Renal cortex interstitium (tissue), 11 donors: ENCODE measurements at regions not wholly inside any gene's neighbourhood (a gene's known extent, or its start where the extent isn't known, plus 50 kb on each side); places are given as distances from the start of the nearest gene placed in this dataset.
"Not testable (repeated sequence)": the region's sequence is repeated elsewhere in the genome, so short reads cannot be mapped to it uniquely, and the experiment has no call there.

ENCODE experiments used
- DNase-seq, 11 donors: peaks; one replicate each; pipeline ENCODE4 v3.0.0-alpha.2; 2013; ENCODE audit warnings: low read depth in 9 of 11, low spot score in 4 of 11; ENCODE audit errors: extremely low read depth in 1 of 11

DNA sequence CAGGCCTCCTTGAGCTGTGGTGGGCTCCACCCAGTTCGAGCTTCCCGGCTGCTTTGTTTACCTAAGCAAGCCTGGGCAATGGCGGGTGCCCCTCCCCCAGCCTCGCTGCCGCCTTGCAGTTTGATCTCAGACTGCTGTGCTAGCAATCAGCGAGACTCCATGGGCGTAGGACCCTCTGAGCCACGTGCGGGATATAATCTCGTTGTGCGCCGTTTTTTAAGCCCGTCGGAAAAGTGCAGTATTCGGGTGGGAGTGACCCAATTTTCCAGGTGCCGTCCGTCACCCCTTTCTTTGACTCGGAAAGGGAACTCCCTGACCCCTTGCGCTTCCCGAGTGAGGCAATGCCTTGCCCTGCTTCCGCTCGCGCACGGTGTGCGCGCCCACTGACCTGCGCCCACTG, 257.3 kb upstream of the TUT7 start:
- not testable (repeated sequence) for DNase-seq

DNA sequence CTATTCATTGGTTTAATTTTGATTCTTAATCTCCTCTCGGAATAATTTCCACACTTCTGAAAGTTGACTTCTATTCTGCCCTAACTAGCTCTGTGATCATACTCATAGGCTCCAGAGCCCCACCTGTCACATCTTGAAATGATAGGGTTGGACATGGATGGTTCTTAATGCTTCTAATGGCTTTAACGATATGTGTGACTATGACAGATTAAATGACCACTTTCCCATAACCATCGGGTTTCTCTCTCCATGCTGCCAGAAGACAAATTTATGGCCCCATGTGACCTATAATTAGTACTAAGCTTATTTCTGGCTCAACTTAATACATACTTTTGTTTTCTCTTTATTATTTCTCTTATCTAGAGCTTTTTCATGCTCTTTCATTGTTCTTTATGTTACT, 251.1 kb upstream of the TUT7 start:
- no peak for DNase-seq

DNA sequence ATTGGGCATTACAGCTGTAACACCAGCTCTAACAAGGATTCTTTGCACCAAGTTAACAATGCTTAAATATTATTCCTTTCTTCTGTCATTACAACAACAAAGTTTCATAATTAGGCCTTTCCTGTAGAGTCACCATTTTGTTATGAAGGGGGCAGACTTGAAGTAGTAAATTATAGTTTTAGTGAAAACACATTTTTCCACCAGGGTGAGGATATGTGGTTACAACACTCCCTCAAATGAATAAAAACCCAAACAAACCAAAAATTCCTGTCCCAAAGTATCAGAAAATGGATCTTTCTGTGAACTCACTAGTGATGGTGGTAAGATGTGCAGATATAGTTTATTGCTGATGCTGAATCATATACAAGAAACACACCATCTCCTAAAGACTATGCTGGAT, 250.5 kb upstream of the TUT7 start:
- no peak for DNase-seq

DNA sequence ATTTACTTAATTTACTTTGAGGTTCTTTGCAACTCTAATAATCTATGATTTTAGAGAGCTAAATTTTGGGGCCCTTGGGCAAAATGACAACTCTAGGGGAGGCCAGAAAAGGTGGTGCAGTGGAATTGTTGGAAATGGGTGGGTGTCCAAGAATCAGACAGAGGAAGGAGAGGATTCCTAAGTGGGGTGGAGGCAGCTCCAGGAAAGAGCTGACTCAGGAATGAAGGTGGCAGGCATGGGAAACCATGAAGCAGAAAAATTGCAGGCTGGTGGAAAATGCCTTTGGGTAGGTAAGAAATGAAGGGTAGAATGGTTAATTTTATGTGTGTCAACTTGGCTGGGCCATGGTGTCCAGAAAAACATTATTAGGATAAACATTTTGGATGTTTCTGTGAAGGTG, 248.5 kb upstream of the TUT7 start:
- DNase-seq = no peak

DNA sequence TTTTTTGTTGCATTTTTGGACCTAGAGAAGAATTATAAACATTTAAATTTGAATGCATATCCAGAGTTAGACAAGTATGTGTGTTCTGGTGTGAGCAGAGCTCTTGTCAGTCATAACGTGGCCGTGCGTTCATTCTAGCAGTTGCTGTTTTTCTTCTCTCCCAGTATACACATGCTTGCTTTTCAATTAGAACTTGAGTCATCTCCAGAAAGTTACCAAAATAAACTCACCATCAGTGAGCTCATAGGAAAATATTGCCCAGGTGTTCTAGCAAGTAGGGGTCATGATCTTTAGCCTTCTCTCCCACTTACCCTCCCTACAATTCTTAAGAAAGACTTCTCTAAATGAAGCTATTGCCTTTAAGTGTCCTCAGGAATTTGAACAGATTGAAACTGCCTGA, 247.5 kb upstream of the TUT7 start:
- no peak for DNase-seq

DNA sequence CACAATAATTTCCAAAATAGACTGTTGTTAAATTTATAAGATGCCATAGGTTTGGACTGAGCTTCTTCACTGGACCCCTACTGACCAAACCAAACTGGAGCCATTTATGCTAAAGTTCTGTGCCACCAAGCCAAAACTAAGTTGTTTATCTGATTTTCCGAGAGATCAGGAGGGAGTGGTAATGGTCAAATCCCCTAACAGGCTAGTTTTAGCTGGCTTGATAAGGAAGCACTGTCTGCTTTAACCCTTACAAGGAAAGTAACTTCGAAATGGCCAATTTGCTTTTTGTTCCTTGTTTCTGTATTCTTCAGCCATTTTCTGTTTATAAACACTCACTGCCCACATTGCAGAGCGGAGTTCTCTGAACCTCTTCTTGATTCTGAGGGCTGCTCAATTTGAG, 246.8 kb upstream of the TUT7 start:
- no peak for DNase-seq

DNA sequence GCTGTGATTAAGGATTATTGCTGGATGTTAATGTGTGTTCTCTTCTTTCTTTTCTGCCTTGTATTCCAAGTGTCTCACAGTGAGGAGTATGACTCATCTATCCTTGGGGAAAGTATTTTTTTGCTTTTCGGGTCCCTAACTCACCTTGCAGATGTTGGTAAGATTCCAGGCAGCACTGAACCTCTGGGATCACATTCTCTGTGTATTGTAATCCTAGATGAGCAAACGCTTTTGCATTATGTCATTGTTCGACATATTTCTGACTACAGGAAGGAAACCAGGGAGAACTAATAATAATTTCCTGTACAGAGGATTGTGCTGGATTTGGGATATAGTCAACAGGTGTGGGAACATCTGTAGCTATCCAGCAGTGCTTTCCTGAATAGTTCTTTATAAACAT, 246.1 kb upstream of the TUT7 start:
- DNase-seq = no peak

DNA sequence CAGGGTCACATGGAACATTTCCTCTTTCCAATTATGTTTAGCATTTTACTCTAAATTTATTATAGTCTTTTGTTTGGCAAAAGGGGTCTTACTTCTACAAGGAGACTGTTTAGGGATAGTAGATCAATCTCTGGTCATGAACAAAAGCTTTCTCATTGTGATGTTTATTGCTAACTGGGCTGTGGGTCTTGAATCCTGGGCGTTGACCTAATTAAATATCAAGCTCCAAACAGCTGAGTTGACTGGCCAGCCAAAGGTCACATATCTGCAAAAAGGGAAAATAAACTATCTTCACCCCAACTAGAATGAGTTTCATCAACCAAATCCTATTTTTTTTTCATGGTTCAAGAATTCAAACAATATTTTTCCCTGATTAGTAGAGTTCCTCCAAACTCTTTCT, 245.4 kb upstream of the TUT7 start:
- no peak for DNase-seq

DNA sequence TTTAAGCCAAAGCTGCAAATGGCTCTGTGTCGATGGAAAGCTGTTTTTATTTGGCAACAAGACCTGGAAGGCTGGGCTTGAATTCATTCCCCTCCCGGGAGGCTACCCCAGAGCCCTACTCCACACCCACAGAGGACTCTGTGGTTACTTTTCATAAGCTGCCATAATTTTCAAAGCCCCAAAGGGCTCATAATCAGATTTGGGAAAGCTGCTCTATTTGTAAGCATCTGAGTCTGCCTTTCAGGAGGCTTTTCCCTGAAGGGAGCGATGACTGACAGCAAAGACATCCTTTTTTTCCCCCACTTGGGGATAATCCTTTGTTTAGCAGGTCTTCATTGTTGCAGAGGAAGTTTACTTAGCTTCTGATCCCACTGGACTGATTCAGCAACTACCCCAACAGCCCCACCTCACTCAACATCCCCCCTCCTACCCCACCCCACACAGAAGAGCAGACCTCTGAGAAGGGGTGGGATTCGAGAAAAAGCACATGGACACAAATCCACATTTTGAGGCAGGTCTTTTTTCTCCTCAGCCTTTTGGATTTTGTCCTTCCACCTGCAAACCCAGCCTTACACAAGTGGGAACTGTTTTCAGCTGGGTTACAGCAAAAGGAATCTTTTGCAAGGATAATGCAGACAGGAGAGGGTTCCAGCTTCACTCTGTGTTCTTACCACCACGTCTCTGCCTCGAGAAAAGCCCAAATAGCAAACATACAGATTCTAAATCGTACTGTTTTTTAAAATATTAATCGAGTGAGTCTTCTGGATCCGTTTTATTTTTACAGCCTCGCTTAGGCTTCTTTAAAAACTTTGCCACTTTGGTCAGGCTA, 244.4 kb upstream of the TUT7 start:
- DNase-seq = no peak

DNA sequence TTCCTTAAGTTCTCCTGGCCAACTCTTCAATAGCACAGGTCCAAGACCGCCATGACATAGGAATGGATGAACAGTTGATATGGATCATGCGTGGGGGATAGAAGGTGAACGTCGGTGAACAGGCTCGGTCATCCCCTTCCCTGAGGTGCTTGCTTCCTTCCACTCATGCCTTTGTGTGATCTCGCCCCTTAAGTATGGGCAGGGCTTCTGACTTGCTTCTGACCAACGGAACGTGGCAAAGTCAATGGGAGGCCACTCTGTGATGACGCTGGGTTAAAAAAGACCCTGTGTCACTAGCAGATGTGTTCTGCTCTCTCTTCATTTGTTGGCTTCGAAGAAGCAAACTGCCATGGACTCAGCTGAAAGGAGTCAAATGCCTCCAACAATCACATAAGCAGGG, 240.5 kb upstream of the TUT7 start:
- DNase-seq = no peak

DNA sequence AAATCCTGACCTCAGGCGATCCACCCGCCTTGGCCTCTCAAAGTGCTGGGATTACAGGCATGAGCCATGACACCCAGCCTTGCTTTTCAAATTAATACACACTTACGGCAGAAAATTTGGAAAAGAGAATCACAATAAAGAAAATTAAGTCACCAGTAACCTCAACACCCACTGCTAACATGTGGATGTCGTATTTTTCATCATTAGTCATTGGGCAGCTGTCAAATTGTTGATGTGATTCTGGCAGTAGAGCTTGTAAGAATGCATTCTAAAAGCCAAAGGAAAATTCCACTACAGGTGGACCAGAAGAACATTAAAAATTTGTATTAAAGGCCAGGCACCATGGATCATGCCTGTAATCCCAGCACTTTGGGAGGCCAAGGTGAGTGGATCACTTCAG, 237.3 kb upstream of the TUT7 start:
- DNase-seq = no peak

DNA sequence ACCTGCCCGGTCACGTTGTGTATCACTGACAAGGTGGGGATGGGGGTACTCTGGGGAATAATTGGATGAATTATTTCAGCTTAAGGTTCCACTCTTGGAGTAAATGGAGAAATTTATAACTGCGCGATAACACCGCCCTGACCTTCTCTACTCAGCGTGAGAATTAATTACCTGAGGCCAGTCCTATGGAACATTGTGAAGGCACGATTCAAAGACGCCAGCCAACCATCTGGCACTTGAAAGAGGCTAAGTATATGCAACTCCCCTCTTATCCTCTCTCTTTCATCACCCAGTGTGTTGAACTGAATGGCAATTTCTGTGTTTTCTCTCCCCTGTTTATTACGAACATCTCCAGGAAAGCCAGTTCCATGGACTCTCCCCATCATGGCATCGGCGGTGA, 235.5 kb upstream of the TUT7 start:
- DNase-seq = no peak

DNA sequence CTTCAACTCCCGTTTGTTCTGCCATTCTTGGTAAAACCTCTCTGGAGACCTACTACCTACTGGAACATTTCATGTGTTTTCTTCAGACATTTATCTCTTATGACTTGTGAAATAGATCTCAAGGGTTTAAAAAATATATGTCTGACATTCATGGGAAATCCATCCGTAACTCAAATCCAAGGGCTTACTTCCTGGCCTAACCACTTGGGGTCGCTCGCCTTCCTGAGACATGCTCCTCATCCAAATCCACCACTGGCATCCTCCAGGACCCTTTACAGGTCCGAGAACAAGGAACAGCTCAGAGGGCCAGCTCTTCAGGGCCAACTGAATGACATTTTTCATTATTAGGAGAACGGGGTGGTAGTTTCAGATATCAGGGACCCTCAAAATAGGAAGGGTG, 235.1 kb upstream of the TUT7 start:
- no peak for DNase-seq

DNA sequence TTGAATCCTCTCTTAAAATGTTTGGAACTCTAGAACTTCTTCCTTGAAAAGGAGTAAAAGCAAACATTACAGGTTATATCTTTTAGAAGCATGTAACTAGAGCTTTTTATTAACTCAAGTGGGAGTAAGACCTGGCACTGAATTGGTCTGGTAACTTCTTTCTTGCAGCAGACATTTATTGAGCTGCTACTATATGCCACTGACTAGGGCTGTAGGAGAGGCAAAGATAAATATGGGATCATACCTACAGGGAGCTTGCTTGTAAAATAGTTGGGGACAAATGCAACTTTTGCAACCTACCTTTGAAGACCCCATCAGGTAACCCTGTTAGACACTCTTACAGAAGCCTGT, 231.9 kb upstream of the TUT7 start:
- DNase-seq = no peak

DNA sequence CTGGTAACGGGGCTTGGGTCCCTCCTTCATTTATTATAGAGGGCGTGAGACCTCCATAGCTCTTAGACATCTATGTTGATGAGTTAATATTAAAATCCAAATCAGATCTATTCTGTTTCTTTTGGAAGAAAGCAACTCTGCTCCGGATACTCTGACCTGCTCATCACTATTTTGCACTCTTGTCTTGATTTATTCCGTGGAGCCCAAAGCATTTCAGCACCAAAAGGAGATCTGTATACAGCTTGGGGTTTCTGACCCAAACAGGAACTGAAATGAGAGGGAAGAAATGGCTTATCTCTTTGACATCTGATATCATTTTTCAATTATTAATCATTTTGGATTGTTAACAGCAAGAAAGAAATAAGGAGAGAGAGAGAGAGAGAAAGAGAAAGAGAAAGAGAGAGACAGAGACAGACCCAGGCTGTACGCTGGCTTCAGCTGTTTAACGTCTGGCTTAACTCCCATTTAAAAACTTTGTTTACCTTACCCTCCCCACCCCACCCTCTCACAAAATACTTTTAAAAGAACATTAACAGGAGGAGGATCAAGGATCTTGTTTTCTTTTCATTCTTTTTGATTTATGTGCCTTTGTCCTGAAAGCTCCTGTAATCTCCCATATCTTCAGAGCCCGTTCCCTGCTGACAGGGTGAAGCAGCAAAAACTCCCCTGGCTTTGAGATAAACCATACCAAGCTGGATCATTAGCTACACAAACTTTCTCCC, 231.4 kb upstream of the TUT7 start:
- DNase-seq = peak; percentile 32 to 84 (median 61)

DNA sequence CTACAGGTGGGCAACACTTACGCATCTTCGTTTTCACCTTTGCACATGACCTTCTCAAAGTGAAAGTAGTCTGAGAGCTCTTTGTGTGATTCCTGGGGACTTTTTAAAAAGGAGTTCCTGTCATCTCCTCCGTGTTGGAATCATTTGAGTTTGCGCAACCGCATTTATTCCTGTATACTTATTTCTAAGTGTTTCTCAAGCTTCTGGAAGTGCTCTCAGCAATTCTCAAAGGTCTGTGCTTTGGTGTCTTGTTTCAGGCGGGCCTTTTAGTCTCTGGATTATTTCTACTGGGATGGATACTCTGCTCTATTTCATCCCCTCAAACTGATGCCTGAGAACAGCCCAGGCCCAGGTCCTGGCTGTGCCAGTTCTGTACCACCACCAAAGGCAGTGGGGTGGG, 226.5 kb upstream of the TUT7 start:
- DNase-seq = no peak

DNA sequence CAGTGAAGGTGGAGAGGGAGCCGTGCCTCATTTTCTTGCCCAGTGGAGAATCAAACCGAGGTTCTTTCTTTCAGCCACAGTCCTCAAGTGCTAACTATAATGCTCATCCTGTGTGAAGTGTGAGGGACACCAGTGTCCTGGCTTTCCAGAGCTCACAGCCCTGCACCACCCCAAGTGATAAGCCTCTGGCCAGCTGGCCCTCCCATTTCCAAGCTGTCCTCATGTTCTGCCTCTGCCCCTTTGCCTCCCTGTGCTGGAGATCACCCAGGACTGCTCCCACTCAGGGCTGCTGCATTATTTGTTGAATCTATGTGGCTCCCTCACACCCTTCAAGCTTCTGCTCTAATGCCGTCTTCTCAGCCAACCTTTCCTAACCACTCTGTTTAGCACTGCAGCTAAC, 224.5 kb upstream of the TUT7 start:
- no peak for DNase-seq

DNA sequence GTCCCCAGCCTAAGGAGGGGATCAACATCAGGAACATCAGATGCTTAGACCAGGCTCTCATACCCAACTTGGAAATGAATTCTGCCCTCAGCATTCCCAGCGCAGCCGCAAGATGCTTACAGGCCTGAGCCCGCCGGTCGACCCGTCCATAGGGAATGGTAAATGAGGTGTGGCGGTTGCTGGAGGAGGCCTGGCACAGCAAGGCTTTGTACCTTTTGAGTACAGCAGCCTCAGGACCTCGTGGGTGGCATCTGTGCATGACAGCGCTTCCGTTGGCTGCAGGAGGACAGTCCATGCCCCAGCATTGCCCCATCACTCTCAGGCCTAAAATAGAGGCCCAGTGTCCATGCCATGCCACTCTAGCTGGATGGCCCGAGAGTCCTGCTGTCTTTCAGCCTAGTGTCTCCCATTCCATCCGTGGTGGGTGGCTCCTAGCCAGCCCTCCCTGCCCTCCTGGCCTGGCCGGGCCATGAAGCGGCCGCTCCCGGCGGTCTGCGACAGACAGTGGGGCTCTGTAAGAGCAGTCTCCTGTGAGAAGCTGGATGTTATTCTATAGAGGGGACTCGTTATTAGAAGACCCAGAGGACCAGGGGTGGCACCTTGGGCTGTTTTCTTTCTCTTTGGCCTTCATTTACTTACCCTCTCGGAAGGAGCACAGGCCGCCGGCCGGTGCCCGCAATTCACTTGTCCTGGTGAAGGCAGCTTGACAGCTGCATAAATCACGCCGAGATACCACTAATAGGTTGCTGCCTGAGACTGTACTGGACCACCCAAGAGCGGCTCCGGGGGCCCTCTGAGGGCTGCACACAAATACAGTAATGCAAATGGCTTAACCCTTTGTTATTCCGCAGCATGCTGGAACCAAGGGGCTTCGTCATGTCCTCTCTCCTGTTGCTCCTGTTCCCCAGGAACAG, 223.5 kb upstream of the TUT7 start:
- peak in 9 of 11 donors; percentile 47 to 79 (median 62) for DNase-seq

DNA sequence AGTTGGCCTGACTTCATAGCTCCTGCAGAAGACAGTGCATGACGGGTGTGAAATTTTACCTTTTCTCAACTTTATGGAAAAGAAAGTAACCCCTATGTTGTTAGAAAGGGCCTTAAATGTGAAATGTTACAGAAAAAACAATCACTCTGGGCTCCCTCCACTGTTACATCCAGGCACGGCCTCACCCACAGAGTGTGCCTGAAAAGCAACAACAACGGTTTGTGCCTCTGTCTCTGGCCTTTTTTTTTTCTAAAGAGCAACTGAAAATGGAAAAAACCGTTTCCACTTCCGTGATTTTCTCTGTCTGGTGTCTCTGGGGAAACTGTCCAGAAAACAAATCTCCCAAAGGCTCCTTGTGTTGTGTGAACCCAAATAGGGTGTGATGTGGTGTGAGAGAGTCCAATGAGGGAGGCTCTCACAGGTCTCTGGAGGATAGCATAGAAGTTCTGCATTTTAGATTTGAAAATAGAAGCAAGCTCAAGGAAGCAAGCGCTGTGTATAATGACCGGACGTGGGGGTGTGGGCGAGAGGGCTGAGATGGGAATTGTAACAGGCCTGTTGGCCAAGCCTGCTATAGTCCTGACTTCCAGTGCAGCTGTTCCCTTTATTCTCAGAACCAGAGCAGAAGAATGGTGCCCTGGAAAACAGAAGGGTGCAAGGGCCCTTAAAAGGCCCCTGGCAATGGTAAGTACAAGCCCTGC, 221.8 kb upstream of the TUT7 start:
- DNase-seq = no peak
